ENCODE measurements at regions not wholly inside any gene's neighbourhood (a gene's known extent, or its start where the extent isn't known, plus 50 kb on each side); places are given as distances from the start of the nearest gene placed in this dataset.

DNA sequence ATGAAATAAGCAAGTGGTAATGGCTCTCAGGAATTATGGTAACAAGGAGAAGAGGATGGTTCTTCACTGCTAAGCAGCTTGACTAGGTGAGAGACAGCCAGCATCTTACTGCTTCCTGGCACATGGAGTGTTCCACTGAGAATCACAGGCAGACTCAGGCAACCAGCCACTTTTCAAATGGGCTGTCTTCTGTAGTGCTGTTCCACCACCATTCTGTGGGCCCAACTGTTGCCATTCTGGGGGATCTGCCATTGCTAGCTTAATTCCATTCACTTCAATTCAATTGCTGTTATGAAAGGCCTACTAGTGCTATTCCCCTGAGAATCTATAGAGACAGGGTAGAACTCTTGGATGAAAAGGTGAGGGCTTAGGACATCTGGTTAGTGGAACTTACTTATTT lies 341.9 kb downstream of the KCNRG start:
- TF ChIP-seq GATA2 (IDR thresholded peaks at IDR 0.05; ENCODE audit: low read depth, low read length): no peak
- no peak for TF ChIP-seq GATA3 (IDR thresholded peaks at IDR 0.05; ENCODE audit: low read depth, low read length)

All from SH-SY5Y (cell line).